ENCODE measurements at regions not wholly inside any gene's neighbourhood (a gene's known extent, or its start where the extent isn't known, plus 50 kb on each side); places are given as distances from the start of the nearest gene placed in this dataset.
"Not testable (repeated sequence)": the region's sequence is repeated elsewhere in the genome, so short reads cannot be mapped to it uniquely, and the experiment has no call there.

DNA sequence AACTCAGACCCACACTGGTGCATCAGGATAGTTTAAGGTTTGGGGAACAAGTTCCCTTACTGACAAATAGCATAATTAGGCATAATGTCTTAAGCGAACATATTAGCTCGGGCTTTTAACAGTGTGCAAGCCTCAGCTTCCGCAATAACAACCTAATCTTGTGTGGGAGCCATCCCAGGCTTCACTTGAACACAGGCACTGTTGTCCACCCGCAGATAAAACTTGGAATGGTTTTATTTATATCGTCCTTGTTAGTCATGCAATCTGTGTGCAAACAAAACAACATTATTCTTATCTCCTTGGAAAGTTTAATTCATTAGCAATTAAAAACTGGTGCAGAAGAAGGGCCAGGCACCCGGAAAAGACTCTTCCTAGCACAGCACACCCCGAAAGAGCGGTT lies 107.4 kb downstream of the LMO4 start:
- not testable (repeated sequence) for DNase-seq (ENCODE audit: extremely low read depth in 1 of 11, low read depth in 9 of 11, low spot score in 4 of 11)

DNA sequence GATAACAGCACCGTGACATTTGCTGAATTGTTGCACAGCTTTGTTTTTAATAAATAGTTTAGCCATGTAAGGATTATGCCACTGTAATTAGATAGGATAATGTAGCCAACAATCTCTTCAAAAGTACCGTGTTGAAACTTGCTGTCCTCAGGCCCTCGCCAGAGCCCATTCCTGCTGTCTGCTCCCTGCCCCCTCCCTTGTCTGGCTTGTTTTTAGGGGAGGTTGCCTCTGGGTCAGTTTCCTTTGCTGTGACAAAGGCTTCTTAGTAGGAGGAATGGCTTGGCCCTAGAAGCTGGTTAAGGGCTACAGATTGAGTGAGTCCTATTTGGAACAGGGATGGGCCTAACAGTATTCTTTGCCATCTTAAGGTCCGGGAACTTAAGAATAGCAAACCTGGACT lies 107.9 kb downstream of the LMO4 start:
- DNase-seq (ENCODE audit: extremely low read depth in 1 of 11, low read depth in 9 of 11, low spot score in 4 of 11) = no peak

DNA sequence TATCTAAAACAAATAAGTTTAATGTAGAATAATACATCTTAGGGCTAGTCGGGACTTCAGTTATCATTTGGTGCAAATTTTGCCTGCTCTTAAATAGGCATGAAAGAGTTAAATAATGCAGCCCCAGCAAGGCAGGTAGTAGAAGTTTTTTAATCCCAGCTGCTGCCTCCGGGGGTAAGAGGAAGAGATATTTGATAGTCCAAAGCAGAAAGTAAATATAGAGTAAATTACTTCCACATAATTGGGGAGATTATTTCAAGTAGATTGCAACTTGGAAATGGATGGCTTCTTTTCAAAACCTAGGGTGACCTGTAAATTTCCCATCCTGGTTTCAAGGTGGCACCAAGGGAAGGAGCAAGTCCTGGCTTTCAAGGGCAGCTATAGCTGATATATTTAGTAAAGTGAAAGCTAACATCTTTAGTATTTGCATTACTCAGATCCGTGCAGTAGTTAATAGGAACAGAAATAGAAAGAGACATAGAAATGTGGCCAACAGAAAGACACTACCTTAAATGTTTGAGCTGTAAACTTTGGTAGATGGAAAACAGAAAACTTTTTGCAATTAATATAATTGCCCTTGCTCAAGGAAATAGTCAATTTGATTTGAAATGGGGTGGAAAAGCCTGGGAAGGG lies 109.1 kb downstream of the LMO4 start:
- DNase-seq (ENCODE audit: extremely low read depth in 1 of 11, low read depth in 9 of 11, low spot score in 4 of 11) = no peak

DNA sequence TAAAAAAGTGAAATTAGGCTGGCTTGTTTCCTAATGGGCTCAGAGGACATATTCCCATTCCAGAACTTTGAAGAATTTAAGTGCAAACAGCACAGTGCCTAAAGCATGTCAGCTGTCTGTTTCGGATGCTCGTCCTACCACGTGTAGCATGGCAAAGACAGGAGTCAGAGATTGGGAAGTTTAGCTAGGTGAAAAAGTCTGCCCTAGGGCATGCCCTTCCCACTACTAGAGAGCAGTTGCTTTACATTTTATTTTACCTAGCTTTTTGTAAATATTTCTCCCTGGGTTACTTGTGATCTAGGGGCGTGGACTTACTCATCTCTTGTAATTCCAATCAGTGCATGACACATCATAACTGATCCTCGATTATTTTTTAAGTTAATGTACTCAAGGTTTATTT lies 111.1 kb downstream of the LMO4 start:
- no peak for DNase-seq (ENCODE audit: extremely low read depth in 1 of 11, low read depth in 9 of 11, low spot score in 4 of 11)

DNA sequence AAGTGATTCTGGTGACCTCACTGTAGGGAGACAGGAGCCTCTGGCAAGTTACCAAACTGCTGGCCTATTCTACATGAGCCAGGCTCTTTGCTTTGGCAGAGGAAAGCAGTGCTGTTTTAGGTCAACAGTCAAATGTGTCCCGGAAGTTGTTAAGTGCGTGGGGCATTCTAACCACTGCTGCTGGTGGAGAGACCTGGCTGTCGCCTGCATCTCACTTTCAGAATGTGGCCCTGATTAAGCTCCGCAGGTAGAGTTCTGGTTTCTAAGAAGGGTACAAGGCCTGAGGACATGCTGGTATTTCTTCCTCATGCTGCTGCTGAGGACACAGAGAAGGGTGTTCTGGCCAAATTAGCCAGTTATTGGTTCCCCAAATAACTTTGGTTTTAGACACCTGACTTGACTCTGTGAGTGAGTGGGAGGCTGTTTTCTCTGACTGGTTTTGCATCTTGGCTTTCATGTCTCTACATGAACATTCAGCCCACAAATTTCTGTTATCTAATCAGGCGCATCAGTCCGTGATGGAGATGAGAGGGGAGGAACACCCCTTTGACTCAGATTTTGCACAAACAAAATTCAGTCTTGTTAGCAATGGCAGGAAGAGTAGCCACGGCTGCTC lies 120.8 kb downstream of the LMO4 start:
- peak in 7 of 11 donors; percentile 18 to 68 (median 57) for DNase-seq (ENCODE audit: extremely low read depth in 1 of 11, low read depth in 9 of 11, low spot score in 4 of 11)

DNA sequence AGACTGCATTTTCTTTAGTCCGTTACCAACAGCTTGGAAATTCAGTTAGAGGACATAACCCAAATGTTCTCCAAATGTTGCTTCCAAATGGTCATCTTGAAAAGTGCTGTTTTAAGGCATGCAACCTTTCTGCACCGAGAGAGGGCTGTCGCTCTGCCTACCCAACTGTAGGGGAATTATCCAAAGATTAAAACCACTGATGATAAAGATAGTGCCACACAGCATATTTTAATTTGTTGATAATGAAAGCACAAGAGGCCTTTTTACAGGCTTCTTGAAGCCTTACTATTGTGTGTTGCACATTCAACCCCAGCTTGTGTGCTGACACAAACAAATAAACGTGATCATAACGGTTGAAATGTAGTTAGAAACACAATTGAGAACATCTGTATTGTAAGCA lies 121.5 kb downstream of the LMO4 start:
- no peak for DNase-seq (ENCODE audit: extremely low read depth in 1 of 11, low read depth in 9 of 11, low spot score in 4 of 11)

DNA sequence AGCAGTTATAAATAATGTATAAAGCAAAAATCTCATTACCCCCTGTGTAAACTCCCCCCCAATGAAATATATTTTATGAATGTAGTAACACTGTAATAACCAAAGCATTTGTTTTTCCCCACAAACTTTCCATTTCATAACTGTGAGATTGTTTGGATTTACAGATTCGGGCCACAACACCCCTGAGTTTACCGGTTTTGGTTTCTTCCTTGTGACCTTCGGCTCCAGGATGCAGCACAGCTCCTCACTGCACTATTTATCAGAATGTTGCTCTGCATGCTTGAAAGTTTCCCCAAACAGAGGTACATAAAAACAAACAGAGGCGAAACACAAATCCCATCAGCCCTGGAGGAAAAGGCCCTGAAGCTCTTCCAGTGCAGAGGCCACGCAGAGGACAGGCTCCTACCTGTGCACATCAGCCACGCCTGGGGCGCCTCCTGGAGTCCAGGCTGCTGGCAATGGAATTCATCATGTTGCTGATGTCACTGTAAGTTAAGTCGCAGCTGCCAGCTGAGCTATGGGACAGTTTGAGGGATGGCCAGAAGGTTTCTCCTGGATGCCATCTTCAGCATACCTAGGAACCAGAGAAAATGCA lies 122.0 kb downstream of the LMO4 start:
- peak in 1 of 11 donors; percentile 14 for DNase-seq (ENCODE audit: extremely low read depth in 1 of 11, low read depth in 9 of 11, low spot score in 4 of 11)

DNA sequence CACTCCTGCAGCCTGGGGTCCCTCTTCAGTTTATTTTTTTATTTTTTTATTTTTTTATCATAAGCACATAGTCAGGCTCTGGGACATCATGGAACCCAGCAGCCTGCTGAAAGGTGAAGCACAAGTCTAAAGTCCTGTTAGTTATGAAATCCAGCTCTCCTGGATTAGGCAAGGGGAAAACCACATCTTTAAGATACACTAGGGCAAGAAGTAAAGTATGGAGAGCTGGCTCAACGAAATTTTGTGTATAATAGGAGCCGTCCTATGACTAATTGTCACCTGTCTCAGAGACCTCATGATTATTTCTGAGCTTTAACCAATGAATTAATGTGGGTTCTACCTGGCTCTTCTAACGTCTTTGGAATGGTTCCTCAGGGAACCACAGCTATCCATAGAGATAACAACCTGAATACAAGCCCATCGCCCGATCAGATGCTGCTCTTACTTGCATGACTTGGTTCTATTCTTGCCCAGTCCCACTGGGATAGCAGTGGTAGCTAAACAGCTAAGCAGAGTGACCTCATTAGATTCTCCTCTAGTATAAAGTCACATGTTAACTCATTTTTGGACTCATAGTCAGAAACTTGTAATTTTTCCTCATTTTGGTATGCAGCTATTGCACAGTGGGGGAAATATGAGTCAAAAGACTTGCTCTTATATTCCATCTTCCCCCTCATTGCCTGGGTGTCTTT lies 122.7 kb downstream of the LMO4 start:
- DNase-seq (ENCODE audit: extremely low read depth in 1 of 11, low read depth in 9 of 11, low spot score in 4 of 11) = no peak

DNA sequence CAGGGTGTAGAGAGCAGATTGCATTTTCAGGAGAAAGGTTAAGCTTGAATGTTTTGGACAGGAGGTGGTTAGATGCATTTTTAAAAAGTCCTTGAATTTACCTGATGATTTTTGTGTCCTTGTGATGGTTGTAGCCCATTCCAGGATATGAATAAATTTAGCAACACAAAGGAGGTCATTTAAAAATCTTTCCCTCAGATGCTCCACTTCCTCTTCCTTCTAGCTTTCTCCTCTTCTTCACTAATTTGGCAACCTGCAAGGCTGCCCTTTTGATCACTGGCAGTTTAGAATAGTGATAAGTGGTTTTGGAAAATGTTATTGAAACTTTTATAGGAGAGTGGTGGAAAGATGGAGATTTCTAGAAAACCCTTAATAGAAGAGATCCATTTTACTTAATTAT lies 124.0 kb downstream of the LMO4 start:
- DNase-seq (ENCODE audit: extremely low read depth in 1 of 11, low read depth in 9 of 11, low spot score in 4 of 11) = no peak

DNA sequence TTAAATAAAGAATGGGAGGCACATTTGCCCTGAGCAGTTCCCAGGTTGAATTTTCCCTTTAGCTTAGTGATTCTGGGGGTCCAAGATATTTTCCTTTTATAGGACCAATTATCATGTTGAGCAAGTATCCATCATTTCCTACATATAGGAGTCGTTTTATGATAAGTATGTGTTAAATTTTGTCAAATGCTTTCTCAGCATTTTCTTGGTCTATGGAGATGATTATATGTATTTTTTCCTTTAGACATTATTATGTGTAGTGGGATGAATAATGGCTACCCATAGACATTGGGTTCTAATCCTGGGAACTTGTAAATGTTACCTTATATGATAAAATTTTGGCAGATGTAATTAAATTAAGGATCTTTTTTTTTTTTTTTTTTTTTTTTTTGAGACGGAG lies 128.7 kb downstream of the LMO4 start:
- DNase-seq (ENCODE audit: extremely low read depth in 1 of 11, low read depth in 9 of 11, low spot score in 4 of 11) = no peak

DNA sequence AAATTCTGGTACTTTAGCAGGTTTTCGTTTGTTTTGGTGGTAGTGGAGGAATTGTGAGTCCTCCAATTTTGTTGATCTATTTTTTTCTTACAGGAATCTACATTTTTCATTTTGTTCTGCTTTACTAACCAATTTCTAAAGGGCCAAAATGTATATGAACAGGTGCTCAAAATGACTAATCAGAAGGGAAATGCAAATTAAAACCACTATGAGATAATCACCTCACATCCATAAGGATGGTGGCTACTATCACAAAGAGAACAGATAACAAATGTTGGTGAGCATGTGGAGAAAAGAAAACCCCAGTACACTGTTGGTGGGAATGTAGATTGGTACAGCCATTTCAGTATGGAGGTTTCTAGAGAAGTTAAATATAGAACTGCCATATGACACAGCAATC lies 134.2 kb downstream of the LMO4 start:
- DNase-seq (ENCODE audit: extremely low read depth in 1 of 11, low read depth in 9 of 11, low spot score in 4 of 11) = no peak

DNA sequence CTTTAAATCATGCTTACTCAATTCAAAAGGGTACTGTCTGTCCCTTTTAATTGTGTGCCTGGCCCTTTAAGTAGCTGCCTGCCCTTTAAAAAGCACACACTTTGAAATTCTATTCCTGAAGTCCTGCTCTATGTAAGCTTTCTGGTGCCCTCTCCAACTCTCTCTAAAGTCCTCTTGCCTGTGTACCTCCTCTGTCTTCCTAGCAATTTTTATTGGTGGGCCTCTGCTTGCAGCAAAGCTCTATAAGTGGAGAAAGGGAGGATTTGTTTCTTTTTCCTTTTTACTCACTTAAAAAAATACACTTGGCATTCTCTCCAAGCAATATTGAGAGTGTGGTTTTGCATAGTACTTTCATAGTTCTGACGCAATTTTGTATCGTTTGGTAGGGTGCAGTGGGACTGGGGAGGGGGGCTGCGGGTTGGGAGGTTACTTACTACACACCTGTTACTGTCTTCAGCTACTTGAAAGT lies 135.4 kb downstream of the LMO4 start:
- DNase-seq (ENCODE audit: extremely low read depth in 1 of 11, low read depth in 9 of 11, low spot score in 4 of 11) = peak in 2 of 11 donors; percentile 2 to 19

DNA sequence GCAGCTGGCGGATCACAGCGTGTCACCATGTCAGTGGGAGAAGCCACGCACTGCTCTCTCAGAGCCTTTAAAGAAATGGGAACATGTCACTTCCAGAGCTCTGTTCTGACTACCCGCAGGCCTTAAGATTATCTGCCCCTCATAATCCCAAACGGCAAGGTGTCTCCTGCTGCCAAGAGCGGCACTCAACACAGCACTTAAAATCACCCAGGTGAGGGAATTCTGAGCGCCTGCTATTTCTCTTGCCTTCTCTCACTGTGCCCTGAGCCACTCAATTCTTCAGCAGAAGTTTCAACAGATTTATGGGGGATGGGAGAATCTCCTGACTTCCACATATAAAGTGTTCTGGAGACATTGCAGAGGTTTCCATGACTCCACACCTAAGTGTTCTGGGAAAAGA lies 137.9 kb downstream of the LMO4 start:
- no peak for DNase-seq (ENCODE audit: extremely low read depth in 1 of 11, low read depth in 9 of 11, low spot score in 4 of 11)

DNA sequence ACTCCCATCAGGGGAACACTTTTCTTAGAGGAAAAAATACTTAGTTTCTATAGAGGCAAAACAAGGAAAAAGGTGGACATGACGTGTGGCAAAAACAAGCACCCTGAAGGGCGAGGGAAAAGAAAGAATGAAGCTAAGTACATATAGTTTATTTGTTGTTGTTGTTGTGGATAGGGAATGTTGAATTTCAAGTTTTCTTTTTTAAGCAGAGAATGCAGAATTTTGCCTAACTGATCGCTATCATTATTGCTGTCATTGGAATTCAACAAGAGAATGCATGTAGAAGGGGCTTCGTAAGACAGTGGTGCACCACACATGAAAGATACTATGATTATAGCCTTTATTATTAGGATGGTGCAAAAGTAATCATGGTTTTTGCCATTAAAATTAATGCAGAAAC lies 144.0 kb downstream of the LMO4 start:
- no peak for DNase-seq (ENCODE audit: extremely low read depth in 1 of 11, low read depth in 9 of 11, low spot score in 4 of 11)

DNA sequence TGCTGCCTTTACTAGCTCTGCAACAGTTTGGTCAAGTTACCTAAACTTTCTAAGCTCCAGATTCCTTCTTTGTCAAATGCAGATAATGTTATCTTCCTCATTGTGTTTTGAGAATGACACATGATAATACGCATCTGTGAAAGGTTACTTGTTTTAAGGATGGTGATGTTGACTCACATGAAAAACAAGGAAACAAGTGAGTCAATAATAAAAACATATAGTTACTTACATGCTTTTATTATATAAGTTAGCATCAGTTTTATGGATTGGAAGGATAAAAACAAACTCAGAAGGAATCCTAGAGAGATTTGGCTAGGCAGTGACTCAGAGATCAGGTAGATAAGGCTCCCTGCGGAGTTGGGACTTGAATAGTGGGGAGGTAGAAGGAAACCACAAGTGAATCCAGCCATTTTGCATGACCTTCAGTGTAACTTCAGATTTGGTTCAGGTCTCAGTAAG lies 144.6 kb downstream of the LMO4 start:
- DNase-seq (ENCODE audit: extremely low read depth in 1 of 11, low read depth in 9 of 11, low spot score in 4 of 11) = no peak

DNA sequence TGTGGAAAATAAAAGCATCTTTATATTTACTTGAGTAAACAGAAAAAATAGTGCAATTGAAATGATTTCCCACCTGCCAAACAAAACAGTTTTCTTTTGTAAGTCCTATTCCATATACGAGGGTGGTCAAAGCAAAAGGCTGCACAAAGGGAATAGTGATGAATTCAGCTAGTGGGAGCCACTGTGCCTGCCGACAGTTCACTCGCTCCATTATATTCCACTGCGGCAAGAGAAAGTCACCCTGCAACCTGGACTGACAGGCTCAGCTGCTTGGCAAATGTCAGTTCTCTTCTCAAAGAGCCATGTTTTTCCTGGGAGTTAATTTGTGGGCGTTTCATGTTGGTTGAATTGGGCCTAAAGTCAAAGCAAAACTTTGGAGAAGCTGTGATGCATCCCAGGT lies 145.4 kb downstream of the LMO4 start:
- no peak for DNase-seq (ENCODE audit: extremely low read depth in 1 of 11, low read depth in 9 of 11, low spot score in 4 of 11)

DNA sequence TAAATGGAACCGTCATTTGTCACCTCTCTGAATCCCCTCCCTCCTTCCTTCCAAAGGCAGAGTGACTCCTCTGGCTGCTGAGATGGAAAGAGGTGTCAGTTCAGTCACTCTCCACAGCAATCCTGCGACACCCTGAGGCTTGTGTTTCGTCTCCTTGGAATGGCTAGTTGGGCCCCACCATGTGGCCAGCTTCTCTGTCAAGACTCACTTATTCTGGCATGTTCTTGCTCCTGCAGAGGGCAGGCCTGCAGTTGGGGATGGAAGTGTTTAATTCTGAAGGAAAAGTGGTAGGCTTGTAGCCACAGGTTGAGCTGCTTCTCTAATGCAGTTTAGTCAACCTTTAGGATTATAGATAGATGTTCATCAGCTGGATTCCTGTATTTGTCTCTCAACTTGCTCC lies 149.6 kb downstream of the LMO4 start:
- DNase-seq (ENCODE audit: extremely low read depth in 1 of 11, low read depth in 9 of 11, low spot score in 4 of 11) = peak in 1 of 11 donors; percentile 1

DNA sequence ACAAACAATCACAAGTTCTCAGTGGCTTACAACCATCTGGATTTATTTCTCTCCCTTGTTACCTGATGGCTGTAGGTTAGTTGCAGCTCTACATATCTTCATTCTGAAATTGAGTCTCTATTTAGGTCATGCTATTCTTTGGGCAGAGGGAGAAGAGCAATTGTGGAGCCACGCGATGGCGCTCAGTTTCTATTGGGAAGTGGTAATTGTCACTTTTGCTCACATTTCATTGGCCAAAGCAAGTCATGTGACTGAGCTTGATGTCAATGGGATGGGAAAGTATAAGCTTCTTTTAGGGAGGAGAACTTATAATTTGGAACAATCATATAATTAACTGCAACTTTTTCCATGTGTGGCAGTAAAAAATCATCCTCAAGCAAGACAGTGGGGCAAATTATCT lies 166.5 kb downstream of the LMO4 start:
- DNase-seq (ENCODE audit: extremely low read depth in 1 of 11, low read depth in 9 of 11, low spot score in 4 of 11) = no peak

DNA sequence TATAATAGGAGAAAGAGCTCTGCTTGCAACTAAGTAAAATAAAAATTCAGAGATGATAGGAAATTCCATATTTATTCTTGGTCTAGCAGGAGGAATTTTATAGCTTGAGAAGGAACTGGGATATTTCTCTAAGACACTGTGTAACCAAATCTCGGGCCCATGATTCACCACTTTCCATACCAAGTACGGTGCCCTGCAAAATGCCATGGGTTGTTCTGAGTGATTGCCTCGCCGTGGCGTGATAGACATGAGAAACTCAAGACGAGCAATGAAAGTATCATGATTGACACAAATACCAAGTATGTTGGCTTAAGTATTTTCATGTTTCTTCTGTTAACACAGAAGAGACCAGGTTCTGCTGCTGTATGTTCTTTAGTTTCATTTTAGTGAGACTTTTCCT lies 167.2 kb downstream of the LMO4 start:
- DNase-seq (ENCODE audit: extremely low read depth in 1 of 11, low read depth in 9 of 11, low spot score in 4 of 11) = no peak

Data from renal cortex interstitium (tissue), 11 donors.